Peyer's patch (tissue), 4 donors: ENCODE measurements at regions not wholly inside any gene's neighbourhood (a gene's known extent, or its start where the extent isn't known, plus 50 kb on each side); places are given as distances from the start of the nearest gene placed in this dataset.

Experiments
- CTCF ChIP-seq, 6 experiments: fragments of 450-650 bp in 4 of 6; fragments of 200-600 bp in 2 of 6; sonication (generic) in 1 of 6; IDR thresholded peaks; one replicate each; pipeline ENCODE4 v1.5.1; 2017 to 2019; ENCODE audit warnings: antibody characterized with exemption in 6 of 6, mild to moderate bottlenecking in 3 of 6, moderate library complexity in 1 of 6
- POLR2A ChIP-seq, 2 donors: fragments of 450-650 bp; IDR thresholded peaks; one replicate each; pipeline ENCODE4 v1.5.1; 2017; ENCODE audit warnings: antibody characterized with exemption in 2 of 2, mild to moderate bottlenecking in 2 of 2, moderate library complexity in 2 of 2

- TF ChIP-seq CTCF (IDR thresholded peaks at IDR 0.05) (no peak), POLR2A (IDR thresholded peaks at IDR 0.05) (no peak)
Observed at GRCh38 chr9:120263836-120264235, 316.1 kb downstream of the CDK5RAP2 start.
